ENCODE measurements at regions not wholly inside any gene's neighbourhood (a gene's known extent, or its start where the extent isn't known, plus 50 kb on each side); places are given as distances from the start of the nearest gene placed in this dataset.

DNA sequence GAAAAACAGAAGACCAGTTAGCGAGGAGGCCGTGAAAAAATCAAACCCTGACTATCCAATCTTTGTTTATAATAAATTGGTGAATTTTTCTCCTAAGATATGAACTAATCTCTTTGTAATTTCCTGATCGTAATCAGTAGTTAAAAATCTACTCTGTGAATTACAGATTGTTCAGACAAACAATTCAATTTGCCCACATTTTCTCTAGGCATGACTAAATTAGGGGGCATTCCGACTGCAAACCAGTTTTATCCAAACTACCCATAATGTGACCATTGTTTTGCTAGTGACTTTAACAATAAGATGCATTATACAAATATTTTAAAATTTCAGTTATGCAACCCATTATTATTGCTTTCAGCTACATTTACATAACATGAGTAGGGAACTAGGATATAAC, 546.9 kb upstream of the ADAMTS5 start:
- Histone ChIP-seq H3K27ac (no peak overlapping the region), H3K27me3 (no peaks in the 10 kb centered on the region), H3K4me3 (no peak overlapping the region), H3K36me3 (no peaks in the 10 kb centered on the region), H3K4me1 (no peaks in the 10 kb centered on the region), H3K9me3 (no peaks in the 10 kb centered on the region)
- no peak for TF ChIP-seq EP300 (IDR thresholded peaks at IDR 0.05)
- no peak for TF ChIP-seq POLR2AphosphoS5 (IDR thresholded peaks at IDR 0.05)
- 78% methylated on average over 4 of the region's 4 CpGs for WGBS
- DNase-seq (ENCODE audit: low spot score in 2 of 2) = no peak

DNA sequence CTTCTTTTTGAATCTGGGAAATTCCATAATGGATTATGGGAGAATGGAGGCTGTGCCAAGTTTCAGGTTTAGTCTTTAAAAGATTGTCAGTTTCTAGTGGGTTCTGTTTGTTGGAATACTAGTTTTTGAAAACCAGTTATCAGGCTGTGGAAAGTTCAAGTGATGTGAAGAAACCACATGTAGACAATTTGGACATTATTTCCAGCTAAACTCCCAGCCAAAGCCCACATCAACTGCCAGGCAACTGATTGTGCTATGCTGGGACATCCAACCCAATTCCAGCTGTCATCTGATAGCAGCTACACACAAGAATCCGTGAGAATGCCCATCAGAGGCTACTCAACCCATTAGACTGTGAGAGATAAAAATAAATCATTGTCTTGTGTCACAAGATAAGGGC, 546.1 kb upstream of the ADAMTS5 start:
- TF ChIP-seq POLR2A (IDR thresholded peaks at IDR 0.05) (no peak), POLR2AphosphoS5 (IDR thresholded peaks at IDR 0.05) (no peak), EP300 (IDR thresholded peaks at IDR 0.05) (no peak)
- TF ChIP-seq, protein P1, sequence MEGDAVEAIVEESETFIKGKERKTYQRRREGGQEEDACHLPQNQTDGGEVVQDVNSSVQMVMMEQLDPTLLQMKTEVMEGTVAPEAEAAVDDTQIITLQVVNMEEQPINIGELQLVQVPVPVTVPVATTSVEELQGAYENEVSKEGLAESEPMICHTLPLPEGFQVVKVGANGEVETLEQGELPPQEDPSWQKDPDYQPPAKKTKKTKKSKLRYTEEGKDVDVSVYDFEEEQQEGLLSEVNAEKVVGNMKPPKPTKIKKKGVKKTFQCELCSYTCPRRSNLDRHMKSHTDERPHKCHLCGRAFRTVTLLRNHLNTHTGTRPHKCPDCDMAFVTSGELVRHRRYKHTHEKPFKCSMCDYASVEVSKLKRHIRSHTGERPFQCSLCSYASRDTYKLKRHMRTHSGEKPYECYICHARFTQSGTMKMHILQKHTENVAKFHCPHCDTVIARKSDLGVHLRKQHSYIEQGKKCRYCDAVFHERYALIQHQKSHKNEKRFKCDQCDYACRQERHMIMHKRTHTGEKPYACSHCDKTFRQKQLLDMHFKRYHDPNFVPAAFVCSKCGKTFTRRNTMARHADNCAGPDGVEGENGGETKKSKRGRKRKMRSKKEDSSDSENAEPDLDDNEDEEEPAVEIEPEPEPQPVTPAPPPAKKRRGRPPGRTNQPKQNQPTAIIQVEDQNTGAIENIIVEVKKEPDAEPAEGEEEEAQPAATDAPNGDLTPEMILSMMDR (IDR thresholded peaks at IDR 0.05) = no peak
- H3K27me3 ChIP-seq = no peaks in the 10 kb centered on the region
- no peaks in the 10 kb centered on the region for H3K9me3 ChIP-seq
- H3K36me3 ChIP-seq = no peaks in the 10 kb centered on the region
- H3K27ac ChIP-seq = no peak overlapping the region
- no peak for DNase-seq (ENCODE audit: low spot score in 2 of 2)
- H3K4me3 ChIP-seq = no peak overlapping the region
- H3K4me1 ChIP-seq = no peaks in the 10 kb centered on the region
- 62% methylated on average over 1 of the region's 1 CpG for WGBS

DNA sequence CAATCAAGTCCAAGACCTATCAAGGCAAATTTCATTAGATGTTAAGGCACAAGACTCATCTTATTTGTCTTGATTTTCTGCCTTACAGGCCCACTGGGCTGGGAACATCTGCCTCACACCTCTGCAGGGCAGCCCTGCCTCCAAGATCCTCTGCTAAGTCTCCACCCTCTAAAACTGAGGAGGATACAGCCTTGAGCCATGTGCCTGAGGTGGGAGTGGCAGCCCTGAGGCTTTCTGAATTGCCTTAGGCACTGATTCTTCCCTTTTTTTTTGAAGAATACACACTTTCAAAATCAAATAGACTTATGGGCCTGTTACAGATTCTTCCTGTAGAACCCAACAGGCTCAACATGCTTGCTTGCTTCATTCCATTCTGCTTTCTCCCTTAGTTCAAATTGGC, 544.3 kb upstream of the ADAMTS5 start:
- H3K4me3 ChIP-seq = no peak overlapping the region
- H3K27me3 ChIP-seq = no peaks in the 10 kb centered on the region
- TF ChIP-seq, protein P1 (IDR thresholded peaks at IDR 0.05) = no peak
- TF ChIP-seq POLR2A (IDR thresholded peaks at IDR 0.05) (no peak), POLR2AphosphoS5 (IDR thresholded peaks at IDR 0.05) (no peak), EP300 (IDR thresholded peaks at IDR 0.05) (no peak)
- H3K36me3 ChIP-seq = no peaks in the 10 kb centered on the region
- no peaks in the 10 kb centered on the region for H3K9me3 ChIP-seq
- H3K4me1 ChIP-seq = peaks cover 1% of the 10 kb centered on the region
- DNase-seq (ENCODE audit: low spot score in 2 of 2) = no peak
- H3K27ac ChIP-seq = no peak overlapping the region

DNA sequence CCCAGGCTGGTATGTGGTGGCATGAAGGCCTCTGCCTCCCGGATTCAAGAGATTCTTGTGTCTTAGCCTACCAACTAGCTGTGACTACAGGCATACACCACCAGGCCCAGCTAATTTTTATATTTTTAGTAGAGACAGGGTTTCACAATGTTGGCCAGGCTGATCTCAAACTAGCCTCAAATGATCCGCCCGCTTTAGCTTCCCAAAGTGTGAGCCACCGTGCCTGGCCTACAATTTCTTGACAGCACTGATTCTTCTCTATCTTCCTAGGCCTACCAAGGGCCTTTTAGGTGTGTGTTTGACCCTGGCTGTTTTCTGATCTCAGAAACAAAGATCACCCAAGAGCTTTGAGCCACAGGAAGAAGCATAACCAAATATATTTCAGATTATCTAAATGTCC, 540.8 kb upstream of the ADAMTS5 start:
- no peak for DNase-seq (ENCODE audit: low spot score in 2 of 2)
- H3K4me1 ChIP-seq = peaks cover 10% of the 10 kb centered on the region
- H3K4me3 ChIP-seq = no peak overlapping the region
- no peak overlapping the region for H3K27ac ChIP-seq
- no peaks in the 10 kb centered on the region for H3K36me3 ChIP-seq
- 82% methylated on average over 4 of the region's 4 CpGs for WGBS
- no peaks in the 10 kb centered on the region for H3K9me3 ChIP-seq
- no peaks in the 10 kb centered on the region for H3K27me3 ChIP-seq
- TF ChIP-seq, protein P1 (IDR thresholded peaks at IDR 0.05) = no peak
- TF ChIP-seq EP300 (IDR thresholded peaks at IDR 0.05) (no peak), POLR2AphosphoS5 (IDR thresholded peaks at IDR 0.05) (no peak), POLR2A (IDR thresholded peaks at IDR 0.05) (no peak)

DNA sequence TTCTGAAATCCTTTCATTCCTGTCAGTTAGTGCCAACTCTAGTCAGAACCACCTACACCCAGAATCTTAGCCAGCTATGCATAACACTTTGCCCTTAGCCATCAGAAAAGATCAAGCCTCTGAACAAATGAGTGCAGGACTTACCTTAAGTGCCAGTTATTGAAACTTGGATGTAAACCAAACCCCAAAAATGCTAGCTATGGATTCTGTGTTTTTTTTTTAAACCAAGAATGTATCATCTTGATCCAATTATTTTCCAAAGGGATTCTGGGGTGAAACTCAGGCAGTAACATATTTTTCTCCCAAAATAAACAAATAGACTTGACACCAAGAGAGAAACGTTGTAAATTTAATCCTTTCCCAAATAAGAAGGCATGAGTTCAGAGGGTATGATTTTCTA, 538.6 kb upstream of the ADAMTS5 start:
- TF ChIP-seq EP300 (IDR thresholded peaks at IDR 0.05) (no peak), POLR2A (IDR thresholded peaks at IDR 0.05) (no peak), POLR2AphosphoS5 (IDR thresholded peaks at IDR 0.05) (no peak)
- TF ChIP-seq, protein P1 (IDR thresholded peaks at IDR 0.05) = no peak
- 10% methylated on average over 1 of the region's 1 CpG for WGBS
- Histone ChIP-seq H3K27ac (no peak overlapping the region), H3K4me1 (peaks cover 10% of the 10 kb centered on the region), H3K27me3 (no peaks in the 10 kb centered on the region), H3K4me3 (no peak overlapping the region), H3K36me3 (no peaks in the 10 kb centered on the region), H3K9me3 (no peaks in the 10 kb centered on the region)
- DNase-seq (ENCODE audit: low spot score in 2 of 2) = no peak

DNA sequence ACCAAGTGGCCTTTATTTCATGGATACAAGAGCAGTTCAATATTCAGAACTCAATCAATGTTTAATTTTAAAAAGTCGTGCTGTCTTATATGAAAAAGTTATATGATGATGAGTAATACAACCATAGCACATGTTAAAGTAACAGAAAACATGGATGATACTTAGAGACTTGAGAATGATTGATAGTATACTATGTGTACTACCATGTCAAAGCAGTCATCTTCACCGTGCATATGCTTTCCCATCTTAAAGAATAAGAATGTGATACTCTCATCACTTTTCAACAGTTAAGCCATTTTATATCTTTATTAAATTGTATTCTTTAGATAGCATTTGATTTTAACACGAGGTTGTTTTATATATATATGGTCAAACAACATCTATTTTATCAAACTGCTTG, 535.9 kb upstream of the ADAMTS5 start:
- no peaks in the 10 kb centered on the region for H3K9me3 ChIP-seq
- peaks cover 10% of the 10 kb centered on the region for H3K4me1 ChIP-seq
- H3K27me3 ChIP-seq = no peaks in the 10 kb centered on the region
- no peak for DNase-seq (ENCODE audit: low spot score in 2 of 2)
- 91% methylated on average over 3 of the region's 3 CpGs for WGBS
- no peak for TF ChIP-seq POLR2A (IDR thresholded peaks at IDR 0.05)
- no peak for TF ChIP-seq POLR2AphosphoS5 (IDR thresholded peaks at IDR 0.05)
- TF ChIP-seq, protein P1 (IDR thresholded peaks at IDR 0.05) = no peak
- TF ChIP-seq EP300 (IDR thresholded peaks at IDR 0.05) = no peak
- H3K27ac ChIP-seq = no peak overlapping the region
- no peaks in the 10 kb centered on the region for H3K36me3 ChIP-seq
- no peak overlapping the region for H3K4me3 ChIP-seq

Measured in suprapubic skin (tissue), 4 donors.